CD14-positive monocyte (primary cell): ENCODE measurements at regions not wholly inside any gene's neighbourhood (a gene's known extent, or its start where the extent isn't known, plus 50 kb on each side); places are given as distances from the start of the nearest gene placed in this dataset.

Experiments
- DNase-seq, 3 donors: peaks; one replicate each; pipeline ENCODE4 v3.0.0-alpha.2; 2011 to 2022
- H2AFZ ChIP-seq: 2 replicates; pipeline ENCODE4 v1.6.0; 2012; ENCODE audit warnings: mild to moderate bottlenecking, low read depth, low read length, inconsistent platforms; ENCODE audit not compliant: insufficient read depth, poor library complexity, severe bottlenecking
- H3K27ac ChIP-seq, 2 donors: 1 replicate in 1 of 2; 2 replicates in 1 of 2; pipeline ENCODE4 v1.5.1; 2012 to 2013; ENCODE audit warnings: low read length in 2 of 2, control low read depth in 1 of 2, inconsistent platforms in 1 of 2, low read depth in 1 of 2, mild to moderate bottlenecking in 1 of 2
- H3K27me3 ChIP-seq, 2 donors: one replicate each; pipeline versions ENCODE4 v1.6.0 to v1.6.1; 2011 to 2013; ENCODE audit warnings: low read length in 2 of 2; ENCODE audit not compliant: control insufficient read depth in 2 of 2, insufficient read depth in 2 of 2
- H3K36me3 ChIP-seq, 2 donors: replicated peaks in 1 of 2; 1 replicate in 1 of 2; 2 replicates in 1 of 2; pipeline versions ENCODE4 v1.5.1 to v1.6.1; 2012 to 2013; ENCODE audit warnings: low read length in 2 of 2, control low read depth in 1 of 2, inconsistent platforms in 1 of 2, mild to moderate bottlenecking in 1 of 2; ENCODE audit not compliant: insufficient read depth in 2 of 2, control insufficient read depth in 1 of 2
- H3K4me1 ChIP-seq, 2 donors: 1 replicate in 1 of 2; 2 replicates in 1 of 2; pipeline versions ENCODE4 v1.5.1 to v1.6.1; 2012 to 2013; ENCODE audit warnings: low read length in 2 of 2, control low read depth in 1 of 2, inconsistent platforms in 1 of 2, mild to moderate bottlenecking in 1 of 2, moderate library complexity in 1 of 2; ENCODE audit not compliant: insufficient read depth in 2 of 2, control insufficient read depth in 1 of 2
- H3K4me2 ChIP-seq: replicated peaks from 2 replicates; pipeline ENCODE3; 2012; ENCODE audit warnings: low read length, moderate library complexity, mild to moderate bottlenecking; ENCODE audit not compliant: poor library complexity, severe bottlenecking; ENCODE audit errors: extremely low read depth
- H3K4me3 ChIP-seq, 3 experiments: fragments of 200-600 bp in 1 of 3; sonication (generic) in 1 of 3; replicated peaks in 1 of 3; 1 replicate in 2 of 3; 2 replicates in 1 of 3; pipeline ENCODE4 v1.5.1; 2011 to 2013; ENCODE audit warnings: low read length in 3 of 3, mild to moderate bottlenecking in 3 of 3, control low read depth in 2 of 3, low read depth in 2 of 3, inconsistent platforms in 1 of 3, moderate library complexity in 1 of 3
- H3K79me2 ChIP-seq: 2 replicates; pipeline ENCODE4 v1.6.0; 2012; ENCODE audit warnings: mild to moderate bottlenecking, control low read depth, inconsistent platforms, low read length, moderate library complexity; ENCODE audit not compliant: insufficient read depth
- H3K9ac ChIP-seq: 2 replicates; pipeline ENCODE4 v1.6.0; 2017; ENCODE audit warnings: low read length, mild to moderate bottlenecking; ENCODE audit not compliant: insufficient read depth, poor library complexity, severe bottlenecking
- H3K9me3 ChIP-seq, 2 donors: replicated peaks in 1 of 2; 1 replicate in 1 of 2; 2 replicates in 1 of 2; pipeline versions ENCODE4 v1.5.1 to v1.6.1; 2012 to 2013; ENCODE audit warnings: low read length in 2 of 2, control low read depth in 1 of 2; ENCODE audit not compliant: control insufficient read depth in 1 of 2, insufficient read depth in 1 of 2
- H4K20me1 ChIP-seq: 2 replicates; pipeline ENCODE4 v1.6.0; 2012; ENCODE audit warnings: mild to moderate bottlenecking, low read length, control low read depth, moderate library complexity; ENCODE audit not compliant: insufficient read depth
- H3K27ac Mint-ChIP-seq, 7 donors: one replicate each; pipeline ENCODE4 v1.8.0; 2020; ENCODE audit warnings: mild to moderate bottlenecking in 7 of 7, mixed read lengths in 7 of 7, moderate library complexity in 6 of 7, inconsistent platforms in 2 of 7
- H3K27me3 Mint-ChIP-seq, 3 donors: one replicate each; pipeline ENCODE4 v1.8.0; 2021 to 2022; ENCODE audit warnings: low read depth in 3 of 3, mild to moderate bottlenecking in 3 of 3, mixed read lengths in 3 of 3, moderate library complexity in 3 of 3, inconsistent platforms in 1 of 3
- H3K36me3 Mint-ChIP-seq, 2 donors: one replicate each; pipeline ENCODE4 v1.8.0; 2020; ENCODE audit warnings: mixed read lengths in 2 of 2, inconsistent platforms in 1 of 2, mild to moderate bottlenecking in 1 of 2
- H3K4me1 Mint-ChIP-seq: one replicate; pipeline ENCODE4 v1.8.0; 2020; ENCODE audit warnings: mild to moderate bottlenecking, mixed read lengths
- H3K4me3 Mint-ChIP-seq, 2 donors: one replicate each; pipeline ENCODE4 v1.8.0; 2020; ENCODE audit warnings: mild to moderate bottlenecking in 2 of 2, mixed read lengths in 2 of 2, moderate library complexity in 1 of 2
- H3K9me3 Mint-ChIP-seq, 7 donors: one replicate each; pipeline ENCODE4 v1.8.0; 2020 to 2022; ENCODE audit warnings: mixed read lengths in 7 of 7, mild to moderate bottlenecking in 6 of 7, moderate library complexity in 6 of 7, inconsistent platforms in 2 of 7
- CTCF ChIP-seq: fragments of 200-600 bp; IDR thresholded peaks from one replicate; pipeline ENCODE4 v1.8.0; 2022; ENCODE audit warnings: antibody characterized with exemption, mild to moderate bottlenecking
- WGBS: methylation state at CpG from one replicate; pipeline ENCODE4 v1.1.5; 2013; ENCODE audit warnings: missing lambda C conversion rate; ENCODE audit not compliant: insufficient coverage; 5-methylcytosine and 5-hydroxymethylcytosine counted together
- intact Hi-C, 2 donors: fragments of 100-400 bp; cut with micrococcal nuclease; formaldehyde crosslinking; loops; one replicate each; pipeline versions ENCODE4 v1.15.0 to v1.15.1; 2023

GRCh38 chr10:106405141-106405540 lies 759.4 kb downstream of the SORCS1 start:
- peaks cover 0 to 3% (median 0%) of the 10 kb centered on the region in 3 donors for H3K27me3 Mint-ChIP-seq
- H3K27ac Mint-ChIP-seq: no peak overlapping the region
- no peaks in the 10 kb centered on the region for H3K9me3 ChIP-seq
- H3K4me1 ChIP-seq: no peaks in the 10 kb centered on the region
- WGBS: no CpG with 5 or more reads among the region's 4 CpGs
- intact Hi-C loops: no loop called here
- H3K9ac ChIP-seq: no peak overlapping the region
- H3K36me3 ChIP-seq: no peaks in the 10 kb centered on the region
- H4K20me1 ChIP-seq: no peaks in the 10 kb centered on the region
- H3K9me3 Mint-ChIP-seq: no peaks in the 10 kb centered on the region
- no peaks in the 10 kb centered on the region for H3K27me3 ChIP-seq
- H3K4me2 ChIP-seq: no peak overlapping the region
- H3K4me3 Mint-ChIP-seq: no peak overlapping the region
- H2AFZ ChIP-seq: no peak overlapping the region
- no peaks in the 10 kb centered on the region for H3K4me1 Mint-ChIP-seq
- H3K27ac ChIP-seq: no peak overlapping the region
- DNase-seq: no peak
- H3K4me3 ChIP-seq: no peak overlapping the region
- no peaks in the 10 kb centered on the region for H3K36me3 Mint-ChIP-seq
- no peak for TF ChIP-seq CTCF
- H3K79me2 ChIP-seq: no peaks in the 10 kb centered on the region

GRCh38 chr10:106402458-106402857 lies 762.0 kb downstream of the SORCS1 start:
- H3K27ac Mint-ChIP-seq: no peak overlapping the region
- Histone ChIP-seq H3K9me3 (no peaks in the 10 kb centered on the region), H3K9ac (no peak overlapping the region), H3K4me2 (no peak overlapping the region), H3K27me3 (no peaks in the 10 kb centered on the region), H3K27ac (no peak overlapping the region), H3K4me3 (no peak overlapping the region), H3K36me3 (no peaks in the 10 kb centered on the region), H3K79me2 (no peaks in the 10 kb centered on the region), H3K4me1 (no peaks in the 10 kb centered on the region), H4K20me1 (no peaks in the 10 kb centered on the region), H2AFZ (no peak overlapping the region)
- intact Hi-C loops: no loop called here
- no peak for DNase-seq
- H3K4me3 Mint-ChIP-seq: no peak overlapping the region
- no peaks in the 10 kb centered on the region for H3K4me1 Mint-ChIP-seq
- H3K9me3 Mint-ChIP-seq: peaks cover 0 to 4% (median 0%) of the 10 kb centered on the region in 7 donors
- no peaks in the 10 kb centered on the region for H3K36me3 Mint-ChIP-seq
- 100% methylated on average over 2 of the region's 2 CpGs for WGBS
- H3K27me3 Mint-ChIP-seq: no peaks in the 10 kb centered on the region
- no peak for TF ChIP-seq CTCF
